ENCODE measurements at regions not wholly inside any gene's neighbourhood (a gene's known extent, or its start where the extent isn't known, plus 50 kb on each side); places are given as distances from the start of the nearest gene placed in this dataset.
A peak's percentile ranks its signal among the peaks of the same experiment; 100 is the strongest.

GRCh38 chr2:42908518-42909200, 116.3 kb upstream of the HAAO start:
- H3K4me3 ChIP-seq (ENCODE audit: low read depth, low read length), result no peak overlapping the region
- no peak for TF ChIP-seq CTCF (IDR thresholded peaks at IDR 0.05; ENCODE audit: insufficient read depth, low read length)
- DNase-seq (ENCODE audit: low read depth), result no peak

GRCh38 chr2:42907835-42908234, 115.5 kb upstream of the HAAO start:
- TF ChIP-seq CTCF (IDR thresholded peaks at IDR 0.05; ENCODE audit: insufficient read depth, low read length), result no peak
- no peak overlapping the region for H3K4me3 ChIP-seq (ENCODE audit: low read depth, low read length)
- DNase-seq (ENCODE audit: low read depth), result no peak

- TF ChIP-seq CTCF (IDR thresholded peaks at IDR 0.05; ENCODE audit: insufficient read depth, low read length), result no peak
- H3K4me3 ChIP-seq (ENCODE audit: low read depth, low read length), result no peak overlapping the region
- peak; percentile 63 for DNase-seq (ENCODE audit: low read depth)
These were observed 114.4 kb upstream of the HAAO start for GRCh38 chr2:42906557-42907411.

- no peak for DNase-seq (ENCODE audit: low read depth)
- no peak overlapping the region for H3K4me3 ChIP-seq (ENCODE audit: low read depth, low read length)
- TF ChIP-seq CTCF (IDR thresholded peaks at IDR 0.05; ENCODE audit: insufficient read depth, low read length), result no peak
These were observed 113.8 kb upstream of the HAAO start for GRCh38 chr2:42906111-42906556.

DNA sequence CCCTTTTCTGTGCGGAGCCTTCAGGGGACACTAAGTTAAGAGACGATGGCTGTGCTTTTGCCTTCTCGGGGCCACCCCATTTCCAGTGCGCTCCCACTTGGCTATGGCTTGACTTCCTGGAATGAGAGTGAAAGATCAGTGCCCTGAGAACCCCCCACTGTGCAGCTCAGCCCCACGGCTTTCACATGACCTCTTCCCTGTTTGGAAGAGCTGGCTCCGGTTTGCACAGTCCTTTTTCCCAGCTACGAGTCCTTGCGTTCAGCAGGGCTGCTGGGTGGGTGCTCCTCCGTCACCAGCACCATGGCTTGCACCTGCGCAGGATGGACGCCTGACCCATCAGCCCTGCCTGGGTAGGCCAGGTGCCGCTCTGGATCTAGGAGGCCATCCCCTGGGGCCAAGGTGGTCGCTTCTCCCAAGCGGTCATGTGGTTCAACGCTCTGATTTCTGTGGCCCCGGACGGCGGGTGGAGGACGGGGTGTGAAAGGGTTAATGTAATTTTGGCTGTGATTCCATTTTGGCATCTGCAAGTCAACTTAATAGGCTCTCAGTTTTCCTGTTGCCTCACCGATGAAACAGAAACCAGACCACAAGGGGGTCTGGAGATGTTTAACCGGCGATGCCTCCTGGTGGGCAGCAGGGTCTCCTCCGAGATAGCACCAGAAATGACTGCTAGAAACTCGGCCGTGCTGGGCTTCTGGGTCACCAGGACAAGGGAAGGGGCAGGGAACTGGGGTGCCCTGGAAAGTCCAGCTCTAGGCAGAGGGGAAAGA, 113.1 kb upstream of the HAAO start:
- DNase-seq (ENCODE audit: low read depth), result peak; percentile 62
- TF ChIP-seq CTCF (IDR thresholded peaks at IDR 0.05; ENCODE audit: insufficient read depth, low read length), result peak; percentile 36
- H3K4me3 ChIP-seq (ENCODE audit: low read depth, low read length), result no peak overlapping the region

GRCh38 chr2:42904576-42904876, 112.1 kb upstream of the HAAO start:
- TF ChIP-seq CTCF (IDR thresholded peaks at IDR 0.05; ENCODE audit: insufficient read depth, low read length), result no peak
- H3K4me3 ChIP-seq (ENCODE audit: low read depth, low read length), result no peak overlapping the region
- no peak for DNase-seq (ENCODE audit: low read depth)

Measured in fibroblast of the aortic adventitia (primary cell).